ENCODE measurements at regions not wholly inside any gene's neighbourhood (a gene's known extent, or its start where the extent isn't known, plus 50 kb on each side); places are given as distances from the start of the nearest gene placed in this dataset.
A peak's percentile ranks its signal among the peaks of the same experiment; 100 is the strongest.

DNA sequence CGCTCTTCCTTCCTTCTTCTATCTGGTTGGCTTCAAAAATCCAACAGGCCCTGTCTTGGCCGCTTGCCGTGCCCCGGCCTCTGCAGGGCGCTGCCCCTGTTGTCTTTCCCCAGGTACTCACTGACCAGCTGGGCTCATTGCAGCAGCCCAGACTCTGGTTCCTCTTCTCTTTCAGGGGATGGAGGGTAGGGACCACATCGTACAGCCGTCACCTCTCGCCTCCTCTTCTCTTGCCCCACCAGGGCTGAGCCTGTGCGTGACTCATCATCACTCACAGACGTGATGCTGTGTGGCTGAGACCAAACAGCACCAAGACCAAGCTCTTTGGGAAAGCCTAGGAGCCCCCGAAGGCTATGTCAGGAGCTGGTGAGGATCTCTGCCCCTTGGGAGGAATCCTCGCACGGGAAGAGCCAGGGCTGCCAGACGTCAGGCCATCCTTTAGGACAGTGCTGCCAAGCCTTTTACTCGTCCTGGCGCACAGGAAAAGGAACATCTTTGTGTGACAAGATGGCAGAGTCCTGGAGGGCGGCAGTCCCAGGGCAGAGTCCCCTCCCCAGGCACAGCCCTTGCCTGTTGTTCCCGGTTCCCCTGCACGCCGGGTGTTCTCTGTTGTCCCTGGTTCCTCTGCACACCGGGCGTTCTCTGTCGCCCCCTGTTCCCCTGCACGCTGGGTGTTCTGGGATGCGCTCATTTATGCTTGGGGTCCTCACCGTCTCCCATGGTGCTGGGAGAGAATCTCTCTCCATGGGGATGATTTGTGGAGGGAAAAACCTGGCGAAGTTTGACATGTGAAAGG lies 188.5 kb upstream of the SHH start:
- no peak for ATAC-seq (replicated peaks)
- peaks cover 6 to 14% of the 10 kb centered on the region in 2 donors for H3K4me1 Mint-ChIP-seq
- no peak overlapping the region for H3K27ac Mint-ChIP-seq
- H3K27me3 Mint-ChIP-seq = no peaks in the 10 kb centered on the region
- no peaks in the 10 kb centered on the region for H3K9me3 Mint-ChIP-seq
- no peak for DNase-seq
- no peaks in the 10 kb centered on the region for H3K36me3 Mint-ChIP-seq
- no peak overlapping the region for H3K4me3 Mint-ChIP-seq

DNA sequence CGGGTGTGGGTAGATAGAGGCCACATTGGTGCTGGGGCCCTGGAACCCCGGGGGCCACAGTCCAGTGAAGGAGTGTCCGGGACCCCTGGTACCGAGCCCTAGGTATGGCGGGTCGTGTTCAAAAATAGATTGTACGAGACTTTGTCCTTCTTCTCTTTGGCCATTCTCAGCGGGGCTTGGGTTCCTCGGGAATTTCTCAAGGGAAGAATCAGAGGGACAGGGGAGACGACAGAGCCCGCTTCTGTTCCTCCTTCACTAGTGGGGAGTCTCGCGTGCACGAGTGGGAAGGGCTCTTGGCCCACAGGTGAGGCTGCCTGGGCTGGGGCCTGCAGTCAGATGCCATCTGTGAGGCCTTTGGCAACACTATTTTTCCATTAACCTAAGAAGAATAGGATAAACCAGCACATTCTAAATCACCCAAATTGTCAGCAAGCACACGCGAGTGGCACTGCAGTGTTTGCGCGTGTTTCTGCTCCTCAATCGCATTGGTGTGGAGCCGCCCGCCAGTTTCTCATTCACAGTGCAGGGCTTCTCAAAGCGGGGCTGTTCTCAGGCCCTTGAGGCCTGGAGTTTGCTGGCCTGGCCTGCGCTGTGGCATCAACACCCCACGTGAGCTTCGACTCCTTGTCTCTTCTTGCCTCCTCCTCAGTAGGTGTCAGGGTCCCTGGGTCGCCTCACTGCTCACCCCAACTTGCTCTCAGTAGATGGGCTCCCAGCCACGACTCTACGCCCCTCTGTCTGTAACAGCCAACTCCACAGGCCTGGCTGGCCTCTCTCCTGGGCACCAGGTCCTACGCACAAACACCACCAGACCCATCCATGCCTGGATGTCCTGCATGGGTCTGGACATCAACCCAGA lies 187.6 kb upstream of the SHH start:
- Mint-ChIP-seq H3K27ac (no peak overlapping the region), H3K4me1 (peaks cover 9 to 20% of the 10 kb centered on the region in 2 donors), H3K36me3 (no peaks in the 10 kb centered on the region), H3K27me3 (no peaks in the 10 kb centered on the region), H3K4me3 (no peak overlapping the region), H3K9me3 (no peaks in the 10 kb centered on the region)
- DNase-seq (no peak), ATAC-seq (replicated peaks) (no peak)

DNA sequence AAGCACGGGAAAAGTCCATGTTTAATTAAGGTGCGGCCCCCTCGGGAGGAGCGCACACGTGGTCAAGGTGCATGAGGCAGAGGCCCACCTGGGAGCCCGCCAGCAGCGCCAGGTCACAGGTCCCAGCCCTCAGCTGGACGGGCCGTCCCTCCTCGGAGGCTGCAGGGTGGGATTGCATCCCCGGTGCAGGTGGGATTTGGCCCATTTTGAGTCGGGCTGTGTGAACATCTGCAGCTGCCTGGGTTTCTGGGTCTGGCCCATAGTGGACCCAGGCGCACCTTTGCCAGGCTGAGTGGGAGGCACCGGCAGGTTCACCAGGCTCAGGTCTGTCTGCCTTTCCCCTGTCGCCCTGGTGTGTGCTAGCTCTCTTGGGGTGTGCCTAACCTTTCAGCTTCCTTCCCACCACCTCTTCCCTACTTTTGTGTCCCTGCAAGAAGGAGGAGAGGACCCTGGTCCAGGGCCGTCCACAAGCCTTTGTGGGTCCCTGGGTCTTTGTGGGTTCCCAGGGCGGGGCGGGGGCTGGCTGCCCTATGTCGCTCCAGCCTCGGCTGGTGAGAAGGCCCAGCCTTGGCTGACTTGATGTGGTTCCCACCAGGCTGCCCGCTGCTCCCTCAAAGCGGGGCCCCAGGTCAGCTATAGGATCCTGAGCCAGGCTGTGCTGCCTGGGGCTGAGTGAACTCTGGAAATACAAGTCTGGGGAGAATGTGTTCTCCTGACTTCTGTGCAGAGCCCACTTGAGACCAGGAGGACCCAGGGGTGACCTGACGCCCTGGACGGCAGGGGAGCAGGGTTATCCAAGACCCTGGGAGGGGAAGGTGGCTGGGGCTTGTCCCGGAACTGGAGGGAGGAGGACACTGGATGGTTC lies 186.7 kb upstream of the SHH start:
- DNase-seq (no peak), ATAC-seq (replicated peaks) (no peak)
- H3K36me3 Mint-ChIP-seq = no peaks in the 10 kb centered on the region
- H3K9me3 Mint-ChIP-seq = no peaks in the 10 kb centered on the region
- peaks cover 11 to 28% of the 10 kb centered on the region in 2 donors for H3K4me1 Mint-ChIP-seq
- H3K4me3 Mint-ChIP-seq = no peak overlapping the region
- no peaks in the 10 kb centered on the region for H3K27me3 Mint-ChIP-seq
- no peak overlapping the region for H3K27ac Mint-ChIP-seq

DNA sequence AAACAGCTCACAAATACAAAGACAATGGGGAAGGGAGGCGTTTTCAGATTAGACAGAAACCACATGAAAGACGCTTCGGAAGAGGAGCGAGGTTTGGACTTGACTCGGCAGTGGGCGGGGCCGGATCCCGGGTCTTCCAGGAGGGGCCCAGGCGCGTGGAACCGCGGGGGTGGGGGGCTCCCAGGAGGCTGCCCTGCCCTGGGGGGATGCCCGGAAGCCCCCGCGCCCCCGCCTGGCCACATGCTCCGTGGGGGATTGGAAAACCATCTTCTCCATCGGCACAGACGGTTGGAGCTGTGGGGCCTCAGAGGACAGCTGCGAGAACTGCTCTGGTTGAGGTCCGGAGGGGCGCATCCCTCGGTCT lies 186.0 kb upstream of the SHH start:
- H3K27ac Mint-ChIP-seq = no peak overlapping the region
- peaks cover 11 to 28% of the 10 kb centered on the region in 2 donors for H3K4me1 Mint-ChIP-seq
- no peak overlapping the region for H3K4me3 Mint-ChIP-seq

DNA sequence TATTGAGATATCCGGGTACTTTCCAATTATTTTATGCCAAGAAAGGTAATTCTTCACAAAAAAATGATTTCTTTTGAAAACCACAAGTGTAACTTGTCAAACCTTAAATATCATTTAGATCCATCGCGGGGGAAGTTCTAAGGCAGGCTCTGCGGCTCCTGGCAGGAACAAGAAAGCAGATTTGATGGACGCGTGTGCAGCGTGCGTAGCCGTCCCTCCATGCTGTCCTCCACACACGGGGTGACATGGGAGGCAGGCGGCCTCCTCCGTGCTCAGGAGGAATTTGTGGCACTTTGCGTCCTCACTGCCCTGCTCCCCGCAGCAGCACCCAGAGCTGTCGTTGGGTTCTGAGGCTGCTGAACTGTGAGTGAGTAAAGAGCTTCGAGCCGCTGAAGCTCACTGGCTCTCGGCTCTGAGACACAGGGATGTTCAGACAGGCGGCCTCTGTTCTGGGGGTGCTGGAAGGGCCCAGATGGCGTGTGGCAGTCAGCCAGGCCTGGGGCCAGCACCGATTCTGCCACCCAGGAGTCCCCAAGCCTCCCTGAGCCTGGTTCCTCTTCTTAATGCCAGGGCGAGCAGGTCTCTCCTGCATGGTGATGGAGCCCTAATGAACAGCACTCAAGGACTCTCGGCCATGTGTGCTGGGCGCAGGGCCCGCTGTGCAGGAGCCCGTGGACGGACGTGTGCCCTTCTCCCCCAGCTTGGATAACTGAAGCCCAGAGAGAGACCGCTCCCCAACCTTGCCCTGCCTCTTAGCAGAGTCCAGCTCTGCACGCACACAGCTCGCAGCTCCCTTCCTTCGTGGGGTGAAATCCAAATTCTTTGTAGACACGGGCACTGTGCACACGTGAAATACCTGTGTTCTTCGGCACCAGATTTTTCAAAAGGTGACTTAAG lies 185.4 kb upstream of the SHH start:
- no peaks in the 10 kb centered on the region for H3K36me3 Mint-ChIP-seq
- no peaks in the 10 kb centered on the region for H3K27me3 Mint-ChIP-seq
- H3K27ac Mint-ChIP-seq = no peak overlapping the region
- no peak for DNase-seq
- peak in 1 of 2 donors; percentile 43 for ATAC-seq (replicated peaks)
- no peaks in the 10 kb centered on the region for H3K9me3 Mint-ChIP-seq
- no peak overlapping the region for H3K4me3 Mint-ChIP-seq
- peaks cover 11 to 28% of the 10 kb centered on the region in 2 donors for H3K4me1 Mint-ChIP-seq

More for the DNA sequence above, 186.0 kb upstream of the SHH start:
- no peak for ATAC-seq (replicated peaks)
- H3K36me3 Mint-ChIP-seq = no peaks in the 10 kb centered on the region
- DNase-seq = no peak
- H3K9me3 Mint-ChIP-seq = no peaks in the 10 kb centered on the region
- H3K27me3 Mint-ChIP-seq = no peaks in the 10 kb centered on the region

DNA sequence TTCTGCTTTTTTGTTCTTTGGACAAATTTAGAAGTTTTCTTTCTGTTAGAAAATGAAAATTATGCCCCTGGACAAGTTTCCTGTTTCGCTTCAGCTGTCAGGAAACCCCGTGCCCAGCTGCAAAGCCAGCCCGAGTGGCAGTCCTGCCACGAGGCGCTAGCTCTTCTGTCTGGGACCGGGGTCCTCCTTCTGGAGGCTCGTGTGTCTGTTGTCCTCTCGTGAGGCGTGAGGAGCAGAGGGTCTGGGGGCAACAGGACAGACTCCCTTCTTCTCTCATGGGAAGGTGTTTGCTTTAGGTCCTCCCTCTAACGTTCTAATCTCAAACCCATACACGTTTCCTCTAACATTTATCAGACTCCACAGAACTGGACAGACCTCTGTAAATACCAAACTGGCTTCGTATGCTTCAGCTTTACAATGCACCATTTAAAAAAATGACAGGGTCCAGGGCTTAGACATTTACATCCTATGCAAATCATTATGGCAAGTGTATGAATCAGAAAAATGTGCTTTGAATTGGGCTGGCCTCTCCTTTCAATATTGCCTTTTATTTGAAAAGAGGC lies 184.5 kb upstream of the SHH start:
- H3K9me3 Mint-ChIP-seq = no peaks in the 10 kb centered on the region
- no peaks in the 10 kb centered on the region for H3K36me3 Mint-ChIP-seq
- H3K27me3 Mint-ChIP-seq = no peaks in the 10 kb centered on the region
- DNase-seq (no peak), ATAC-seq (replicated peaks) (no peak)
- H3K27ac Mint-ChIP-seq = no peak overlapping the region
- H3K4me1 Mint-ChIP-seq = peaks cover 11 to 28% of the 10 kb centered on the region in 2 donors
- peak overlapping the region in 1 of 2 donors; percentile 38 for H3K4me3 Mint-ChIP-seq

DNA sequence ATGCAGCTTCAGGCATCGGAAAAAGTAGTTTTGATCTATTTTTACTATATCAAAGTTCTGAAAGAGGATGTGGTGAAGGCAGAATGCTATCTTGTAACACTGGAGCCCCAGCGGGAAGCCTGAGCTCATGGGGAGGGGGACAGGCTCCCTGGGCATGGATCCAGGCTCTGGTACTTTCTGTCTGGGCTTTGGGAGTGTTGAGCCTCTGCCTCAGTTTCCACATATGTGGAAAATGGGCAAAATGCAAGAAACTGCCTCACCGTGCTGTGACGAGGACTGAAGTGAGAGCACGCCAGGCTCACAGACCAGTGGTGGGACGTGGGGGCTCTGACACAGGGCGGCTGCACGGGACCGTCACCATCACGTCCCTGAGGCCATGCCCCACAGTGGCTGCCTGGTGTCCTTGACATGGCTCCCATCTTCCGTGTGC lies 182.9 kb upstream of the SHH start:
- Mint-ChIP-seq H3K36me3 (no peaks in the 10 kb centered on the region), H3K4me3 (no peak overlapping the region), H3K27me3 (no peaks in the 10 kb centered on the region), H3K4me1 (peaks cover 11 to 28% of the 10 kb centered on the region in 2 donors), H3K27ac (no peak overlapping the region), H3K9me3 (no peaks in the 10 kb centered on the region)
- DNase-seq (no peak), ATAC-seq (replicated peaks) (peak; percentile 35 to 45)

DNA sequence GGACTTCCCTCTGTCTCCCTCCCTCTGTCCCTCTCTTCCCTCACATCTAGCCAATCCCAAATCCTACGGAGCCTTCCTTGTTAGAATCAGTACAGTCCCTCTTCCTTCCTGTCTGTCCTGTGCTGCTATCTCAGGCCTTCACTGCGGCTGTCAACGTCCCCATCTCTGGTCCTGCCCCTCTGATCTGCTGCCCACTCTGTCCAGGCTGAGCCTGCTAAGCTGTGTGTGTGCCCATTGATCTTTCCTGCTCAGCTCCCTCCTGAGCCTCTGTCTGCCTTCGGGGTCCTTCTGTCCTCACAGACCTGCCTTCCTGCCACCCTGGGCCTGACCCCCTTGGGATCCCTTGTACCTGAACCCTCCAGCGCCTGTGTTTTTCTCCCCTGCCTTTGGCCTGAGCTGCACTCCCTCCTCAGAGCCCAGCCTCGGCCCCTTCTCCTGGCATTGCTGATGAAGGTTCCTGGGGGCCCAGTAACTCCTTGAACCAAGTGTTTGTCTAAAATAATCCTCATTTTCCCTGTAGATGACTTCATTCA lies 182.1 kb upstream of the SHH start:
- H3K27ac Mint-ChIP-seq = no peak overlapping the region
- no peaks in the 10 kb centered on the region for H3K27me3 Mint-ChIP-seq
- no peak for ATAC-seq (replicated peaks)
- H3K9me3 Mint-ChIP-seq = peaks cover 2 to 5% of the 10 kb centered on the region in 2 donors
- no peak overlapping the region for H3K4me3 Mint-ChIP-seq
- DNase-seq = no peak
- H3K4me1 Mint-ChIP-seq = peaks cover 11 to 28% of the 10 kb centered on the region in 2 donors
- H3K36me3 Mint-ChIP-seq = peaks cover 2 to 5% of the 10 kb centered on the region in 2 donors

DNA sequence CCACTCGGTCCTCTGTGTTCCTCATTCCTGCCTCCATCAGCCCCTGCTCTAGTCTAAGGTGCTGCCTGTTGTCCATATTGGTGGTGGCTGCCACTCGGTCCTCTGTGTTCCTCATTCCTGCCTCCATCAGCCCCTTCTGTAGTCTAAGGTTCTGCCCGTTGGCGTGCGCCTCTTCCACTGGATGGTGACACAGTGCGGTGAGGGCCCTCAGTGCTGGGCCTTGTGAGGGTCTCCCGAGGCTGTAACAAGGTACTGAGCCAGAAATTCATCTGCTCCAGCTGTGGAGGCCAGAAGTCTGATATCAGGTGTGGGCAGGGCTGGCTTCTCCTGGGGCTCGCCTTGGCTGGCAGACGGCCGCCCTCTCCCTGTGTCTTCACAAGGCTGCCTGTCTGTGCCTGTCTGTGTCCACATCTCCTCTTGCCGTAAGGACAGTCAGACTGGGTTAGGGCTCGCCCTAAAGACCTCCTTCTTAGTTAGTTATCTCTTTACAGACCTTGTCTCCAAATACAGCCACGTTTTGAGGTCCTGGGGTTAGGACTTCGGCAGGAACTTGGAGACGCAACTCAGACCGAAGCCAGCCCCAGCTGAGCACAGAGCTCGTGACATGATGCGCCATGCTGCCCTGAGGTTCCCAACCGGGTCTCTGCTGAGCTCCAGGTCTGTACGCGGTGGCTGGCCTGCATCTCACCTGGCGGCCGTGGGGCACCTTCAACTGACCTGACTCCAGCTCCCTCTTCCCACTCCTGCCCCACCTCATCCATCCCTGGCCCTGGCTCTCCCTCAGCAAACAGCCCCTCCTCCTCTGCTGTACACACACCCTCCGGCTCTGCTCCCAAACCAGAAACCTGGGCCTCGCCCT lies 181.4 kb upstream of the SHH start:
- ATAC-seq (replicated peaks) (no peak), DNase-seq (no peak)
- peaks cover 3 to 5% of the 10 kb centered on the region in 2 donors for H3K36me3 Mint-ChIP-seq
- peaks cover 3 to 6% of the 10 kb centered on the region in 2 donors for H3K9me3 Mint-ChIP-seq
- peaks cover 11 to 28% of the 10 kb centered on the region in 2 donors for H3K4me1 Mint-ChIP-seq
- no peak overlapping the region for H3K4me3 Mint-ChIP-seq
- no peaks in the 10 kb centered on the region for H3K27me3 Mint-ChIP-seq
- H3K27ac Mint-ChIP-seq = no peak overlapping the region

DNA sequence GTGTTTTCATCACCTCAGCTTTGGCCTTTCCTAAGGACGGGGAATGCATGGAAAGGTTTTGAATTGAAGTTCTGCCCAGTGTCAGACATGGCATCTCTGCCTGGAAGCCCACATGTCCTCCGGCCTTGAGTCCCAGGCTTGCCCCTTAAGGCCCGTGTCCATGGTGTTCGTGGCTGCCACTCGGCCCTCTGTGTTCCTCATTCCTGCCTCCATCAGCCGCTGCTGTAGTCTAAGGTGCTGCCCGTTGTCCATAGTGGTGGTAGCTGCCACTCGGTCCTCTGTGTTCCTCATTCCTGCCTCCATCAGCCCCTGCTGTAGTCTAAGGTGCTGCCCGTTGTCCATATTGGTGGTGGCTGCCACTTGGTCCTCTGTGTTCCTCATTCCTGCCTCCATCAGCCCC lies 180.7 kb upstream of the SHH start:
- no peaks in the 10 kb centered on the region for H3K27me3 Mint-ChIP-seq
- H3K4me1 Mint-ChIP-seq = peaks cover 11 to 28% of the 10 kb centered on the region in 2 donors
- H3K4me3 Mint-ChIP-seq = no peak overlapping the region
- H3K9me3 Mint-ChIP-seq = peaks cover 3 to 6% of the 10 kb centered on the region in 2 donors
- peaks cover 3 to 5% of the 10 kb centered on the region in 2 donors for H3K36me3 Mint-ChIP-seq
- no peak for ATAC-seq (replicated peaks)
- H3K27ac Mint-ChIP-seq = no peak overlapping the region
- no peak for DNase-seq

DNA sequence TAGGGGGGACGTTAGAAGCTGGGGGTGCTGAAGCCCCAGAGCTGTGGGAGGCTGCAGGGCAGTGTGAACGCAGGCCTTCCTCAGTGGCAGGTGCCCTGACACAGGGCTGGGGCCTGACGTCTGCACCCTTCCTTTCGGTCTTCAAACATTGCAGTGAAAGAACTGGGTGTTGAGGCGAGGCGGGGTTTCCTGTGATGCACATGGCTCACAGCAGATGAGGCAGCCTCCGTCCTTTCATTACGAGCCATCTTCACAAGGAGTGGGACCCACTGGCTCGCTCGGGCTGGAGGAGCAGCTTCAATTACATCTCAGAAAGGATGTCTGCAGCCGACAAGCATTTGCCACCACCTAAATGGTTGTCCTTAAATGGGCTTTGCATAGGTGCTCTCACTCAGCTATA lies 180.3 kb upstream of the SHH start:
- DNase-seq = no peak
- no peak for ATAC-seq (replicated peaks)
- Mint-ChIP-seq H3K9me3 (peaks cover 3 to 6% of the 10 kb centered on the region in 2 donors), H3K27ac (no peak overlapping the region), H3K36me3 (peaks cover 3 to 5% of the 10 kb centered on the region in 2 donors), H3K27me3 (no peaks in the 10 kb centered on the region), H3K4me3 (no peak overlapping the region), H3K4me1 (peaks cover 11 to 26% of the 10 kb centered on the region in 2 donors)

DNA sequence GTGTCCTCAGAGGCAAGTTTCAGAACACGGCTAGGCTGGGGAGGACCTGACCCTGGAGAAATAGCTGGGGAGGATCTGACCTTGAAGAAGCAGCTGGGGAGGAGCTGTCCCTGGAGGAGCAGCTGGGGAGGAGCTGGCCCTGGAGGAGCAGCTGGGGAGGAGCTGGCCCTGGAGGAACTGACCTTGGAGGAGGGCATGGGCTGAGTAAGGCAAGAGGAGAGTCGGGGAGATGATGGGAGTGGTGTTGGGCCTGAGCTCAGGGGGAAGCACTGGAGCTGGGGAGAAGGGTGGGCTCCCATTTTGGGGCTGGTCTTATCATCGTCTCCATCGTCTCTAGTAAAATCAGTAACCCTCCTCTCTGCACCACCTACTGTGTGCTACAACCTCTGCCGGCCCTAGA lies 179.8 kb upstream of the SHH start:
- H3K4me1 Mint-ChIP-seq = peaks cover 9 to 21% of the 10 kb centered on the region in 2 donors
- H3K27ac Mint-ChIP-seq = no peak overlapping the region
- H3K9me3 Mint-ChIP-seq = peaks cover 3 to 6% of the 10 kb centered on the region in 2 donors
- H3K27me3 Mint-ChIP-seq = no peaks in the 10 kb centered on the region
- H3K4me3 Mint-ChIP-seq = no peak overlapping the region
- ATAC-seq (replicated peaks) = no peak
- H3K36me3 Mint-ChIP-seq = peaks cover 3 to 5% of the 10 kb centered on the region in 2 donors
- DNase-seq = no peak
